HG03280 (cell line): ENCODE measurements at regions not wholly inside any gene's neighbourhood (a gene's known extent, or its start where the extent isn't known, plus 50 kb on each side); places are given as distances from the start of the nearest gene placed in this dataset.

Source experiments
- ATAC-seq: cut with Tn5 transposase; IDR thresholded peaks from one replicate; pipeline ENCODE4 v1.9.1; 2021; ENCODE audit warnings: mild to moderate bottlenecking, moderate library complexity; ENCODE audit not compliant: unreplicated experiment

DNA sequence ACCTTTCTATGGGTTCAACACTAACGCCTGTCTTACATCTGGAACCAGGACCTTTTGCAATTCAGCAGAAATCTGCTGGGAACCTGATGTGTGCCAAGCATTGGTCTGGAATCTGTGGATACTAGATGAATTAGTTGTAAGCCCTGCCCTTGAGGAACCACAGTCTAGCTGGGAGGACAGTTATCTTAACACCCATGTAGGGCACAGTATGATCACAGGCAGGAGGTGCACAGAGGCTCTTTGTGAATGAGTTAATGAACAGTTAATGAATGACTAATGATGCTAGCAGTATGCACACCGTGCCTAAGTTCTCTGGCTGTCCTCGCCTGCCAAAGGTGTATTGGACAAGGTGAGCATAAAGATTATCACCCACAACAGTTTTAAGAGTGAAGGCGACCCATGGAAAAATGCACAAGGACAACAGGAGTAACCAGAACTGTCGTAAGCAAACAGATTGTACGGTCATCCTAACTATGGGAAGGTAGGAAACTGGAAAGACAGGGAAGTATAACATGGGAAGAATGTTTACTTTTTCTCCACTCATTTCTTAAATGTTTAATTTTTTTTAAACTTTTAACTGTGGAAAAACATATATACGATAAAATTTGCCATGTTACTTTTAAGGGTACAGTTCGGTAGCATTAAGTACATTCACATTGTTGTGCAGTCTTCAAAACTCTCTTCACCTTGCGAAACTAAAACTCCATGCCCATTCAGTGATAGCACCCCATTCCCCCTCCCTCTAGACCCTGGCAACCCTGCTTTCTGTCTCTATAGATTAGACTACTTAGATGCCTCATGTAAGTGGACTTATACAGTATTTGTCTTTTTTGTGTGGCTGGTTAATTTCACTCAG, 139.9 kb downstream of the CXCL12 start:
- no peak for ATAC-seq

DNA sequence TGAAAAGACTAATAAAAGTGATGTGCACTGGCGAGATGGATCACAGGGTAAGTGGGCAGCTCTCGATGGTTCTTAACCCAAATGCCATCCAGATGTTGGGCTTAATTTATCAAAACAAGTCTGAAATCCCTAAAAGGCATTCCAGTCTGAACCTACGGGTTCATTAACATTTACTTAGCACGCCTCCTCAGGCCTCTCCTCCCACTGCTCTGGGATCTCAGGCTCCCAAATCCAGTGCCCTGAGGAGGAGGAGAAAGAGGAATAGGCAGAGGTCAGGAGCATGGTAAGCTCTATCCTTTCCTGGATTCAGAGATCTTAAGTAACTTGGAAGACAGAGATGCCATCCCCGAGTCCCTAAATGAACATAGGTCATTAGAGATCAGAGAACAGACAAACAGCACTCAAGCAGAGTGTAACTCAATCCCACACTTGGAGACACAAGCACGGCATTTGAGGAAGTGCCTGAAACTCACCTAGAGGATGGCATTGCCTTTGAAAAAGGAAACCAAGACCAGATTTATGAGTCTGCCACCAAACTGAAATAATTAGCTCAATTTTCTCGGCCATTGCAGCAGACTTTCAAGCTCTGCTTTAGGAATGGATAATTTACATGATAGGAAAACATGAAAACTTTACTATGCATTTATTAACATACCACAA, 140.9 kb downstream of the CXCL12 start:
- no peak for ATAC-seq

DNA sequence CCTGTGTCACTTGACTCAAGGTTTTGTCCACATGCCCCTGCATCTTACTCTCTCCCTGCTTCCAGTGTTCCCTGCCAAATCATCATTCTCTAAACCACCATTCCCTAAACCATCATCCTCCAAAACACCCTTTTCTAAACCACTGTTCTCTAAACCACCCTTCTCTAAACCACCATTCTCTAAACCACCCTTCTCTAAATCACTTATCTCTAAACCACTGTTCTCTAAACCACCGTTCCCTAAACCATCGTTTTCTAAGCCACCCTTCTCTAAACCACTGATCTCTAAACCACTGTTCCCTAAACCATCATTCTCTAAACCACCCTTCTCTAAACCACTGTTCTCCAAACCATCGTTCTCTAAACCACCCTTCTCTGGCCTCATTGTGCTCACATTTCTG, 142.1 kb downstream of the CXCL12 start:
- ATAC-seq, result no peak

DNA sequence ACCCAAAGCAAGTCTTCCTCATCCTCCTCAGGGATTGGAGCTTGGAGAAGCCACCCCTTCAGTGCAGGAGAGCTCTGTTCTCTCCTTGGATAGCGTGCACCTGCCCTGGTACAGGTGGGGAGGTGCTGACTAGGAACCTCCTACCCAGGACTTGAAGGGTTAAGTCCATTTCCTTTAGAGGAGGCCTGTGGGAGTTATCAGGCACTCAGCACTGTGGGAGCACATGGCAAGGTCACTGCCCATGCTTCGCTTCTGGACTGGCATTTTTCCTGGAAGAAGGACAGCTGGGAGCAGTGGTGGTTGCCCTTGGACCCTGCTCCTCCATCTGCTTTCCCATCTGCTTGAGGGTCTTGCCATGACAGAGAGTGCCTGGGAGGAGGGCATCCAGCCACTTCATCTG, 142.8 kb downstream of the CXCL12 start:
- no peak for ATAC-seq

DNA sequence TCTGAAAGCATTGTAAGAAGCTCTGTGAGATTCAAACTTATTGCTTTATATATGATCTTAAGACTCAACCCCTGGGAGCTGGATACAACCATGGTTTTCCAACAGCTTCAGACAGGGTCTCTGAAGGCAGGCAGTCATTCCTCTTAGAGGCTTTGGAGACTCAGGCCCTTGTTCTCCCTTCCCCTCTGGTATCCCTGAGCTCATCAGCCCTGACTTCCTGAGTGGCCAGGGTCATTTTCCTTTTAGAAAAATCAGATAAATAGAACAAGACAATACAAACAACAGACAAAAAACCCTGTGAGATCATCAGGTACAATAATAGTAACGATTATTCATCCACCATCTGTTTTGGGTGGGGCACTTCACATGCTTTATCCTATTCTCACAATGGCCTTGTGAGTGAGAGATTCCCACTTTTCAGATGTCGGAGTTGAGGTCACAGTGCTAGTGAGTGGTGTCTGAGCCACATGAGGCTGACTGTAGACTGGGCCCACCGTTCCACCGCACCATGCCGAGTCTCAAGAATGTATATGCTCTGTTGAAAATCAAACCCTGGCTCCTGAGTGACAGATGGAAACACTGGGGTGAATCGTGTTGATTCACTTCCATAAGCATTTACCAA, 144.2 kb downstream of the CXCL12 start:
- ATAC-seq, result no peak

GRCh38 chr10:44238212-44238611, 146.7 kb downstream of the CXCL12 start:
- ATAC-seq, result no peak

- no peak for ATAC-seq
These were observed 147.4 kb downstream of the CXCL12 start for GRCh38 chr10:44237364-44238049.

DNA sequence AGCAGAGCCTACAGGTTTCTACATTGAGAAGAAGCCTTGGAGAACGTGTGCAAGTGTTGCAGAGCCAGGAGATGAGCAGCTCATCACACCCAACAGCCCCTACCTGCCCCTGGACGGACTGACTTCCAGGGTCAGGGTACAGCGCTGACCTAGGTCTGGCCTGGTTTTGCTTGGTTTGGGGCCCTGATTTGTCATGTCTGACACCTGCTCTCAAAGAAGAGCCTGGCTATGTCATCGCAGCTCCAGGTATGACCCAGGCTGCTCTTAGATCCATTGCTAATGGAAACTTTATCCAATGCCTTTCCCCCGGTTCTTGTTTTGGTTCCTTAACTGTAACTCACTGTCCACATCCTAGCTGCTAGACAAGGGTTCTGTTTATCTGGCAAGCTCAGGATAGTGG, 149.5 kb downstream of the CXCL12 start:
- ATAC-seq, result no peak

DNA sequence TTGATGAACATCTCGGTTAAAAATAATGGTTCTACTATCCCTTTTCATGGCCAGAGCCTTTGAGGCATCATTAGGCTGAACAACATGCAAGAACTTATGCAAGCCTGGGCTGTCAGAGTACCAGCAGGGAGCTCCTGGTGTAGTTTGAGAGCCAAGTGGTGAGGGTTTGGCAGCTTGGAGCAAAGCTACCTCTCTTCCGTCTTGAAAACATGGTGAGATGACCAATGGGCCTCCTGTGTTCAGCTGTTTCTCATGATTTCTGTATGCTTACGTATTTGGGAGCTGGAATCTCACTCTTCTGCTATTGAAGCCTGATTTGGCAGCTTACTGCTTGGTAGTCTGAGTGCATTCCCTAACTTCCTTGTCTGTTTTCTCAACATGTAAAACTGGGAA, 150.4 kb downstream of the CXCL12 start:
- no peak for ATAC-seq

DNA sequence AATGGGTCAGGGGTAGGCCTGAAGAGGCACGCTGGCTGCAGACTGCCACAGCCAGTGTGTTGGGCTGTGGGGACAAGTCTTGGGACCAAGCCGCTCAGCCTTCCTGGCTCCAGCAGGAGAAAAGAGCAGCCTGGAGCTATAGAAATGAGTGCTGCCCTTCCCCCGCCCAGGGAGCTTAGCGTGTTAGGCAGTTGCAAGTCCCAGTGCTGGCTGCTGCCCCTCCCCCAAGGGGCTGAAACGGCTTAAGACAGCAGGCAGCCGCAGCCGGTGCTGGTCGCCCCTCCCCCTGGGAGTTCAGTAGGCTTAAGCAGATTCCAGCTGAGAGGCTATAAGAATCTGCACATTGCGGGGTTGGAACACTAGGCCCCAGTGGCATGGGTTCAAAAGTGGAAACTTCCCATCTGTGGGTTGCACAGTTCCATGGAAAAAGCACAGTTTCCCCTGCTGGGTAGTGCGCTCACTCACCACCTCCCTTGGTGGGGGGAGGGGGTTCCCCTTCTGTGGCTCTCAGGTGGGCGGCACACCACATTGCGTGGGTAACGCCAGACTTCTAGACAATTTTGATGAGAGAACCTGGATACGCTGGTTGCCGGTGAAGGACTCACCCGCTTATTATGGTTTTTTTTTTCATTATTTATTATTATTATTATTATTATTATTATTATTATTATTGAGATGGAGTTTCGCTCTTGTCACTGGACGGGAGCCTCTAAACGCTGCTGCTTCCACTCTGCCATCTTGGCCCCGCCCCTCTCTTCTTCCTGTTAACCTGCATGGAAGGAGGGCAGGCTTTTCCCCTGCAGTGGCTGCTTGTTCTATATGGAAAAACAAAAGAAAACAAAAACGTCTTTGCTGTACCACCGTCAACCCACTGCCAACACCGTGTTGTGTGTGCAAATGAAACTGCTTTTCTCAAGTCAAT, 151.1 kb downstream of the CXCL12 start:
- no peak for ATAC-seq

- ATAC-seq, result no peak
These were observed 167.6 kb downstream of the CXCL12 start for GRCh38 chr10:44217274-44217820.

GRCh38 chr10:44216073-44216472, 168.8 kb downstream of the CXCL12 start:
- no peak for ATAC-seq

DNA sequence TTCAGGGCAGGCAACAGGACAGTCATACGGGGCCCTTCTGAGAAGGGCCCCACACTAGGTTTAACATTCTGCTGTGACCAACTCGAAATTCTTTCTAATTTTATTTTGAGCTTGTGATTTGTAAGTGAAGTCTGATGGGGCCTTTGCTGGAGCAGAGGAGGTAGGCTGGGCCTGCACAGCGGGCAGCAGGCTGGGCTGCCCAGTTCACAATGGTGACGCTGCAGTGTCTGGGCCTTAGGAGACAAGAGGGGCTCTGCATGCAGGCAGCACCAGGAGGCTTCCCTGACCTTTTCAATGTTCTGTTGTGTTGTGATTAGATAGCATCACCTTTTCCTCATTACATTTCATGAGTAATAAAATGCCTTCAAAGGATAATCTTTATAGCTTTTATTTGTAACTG, 175.1 kb downstream of the CXCL12 start:
- no peak for ATAC-seq

- no peak for ATAC-seq
These were observed 177.7 kb downstream of the CXCL12 start for GRCh38 chr10:44207160-44207559.

- ATAC-seq, result no peak
These were observed 178.6 kb downstream of the CXCL12 start for GRCh38 chr10:44206127-44206818.

GRCh38 chr10:44205067-44205466, 179.8 kb downstream of the CXCL12 start:
- no peak for ATAC-seq

GRCh38 chr10:44203535-44203934, 181.4 kb downstream of the CXCL12 start:
- ATAC-seq, result no peak

- ATAC-seq, result no peak
These were observed 181.9 kb downstream of the CXCL12 start for GRCh38 chr10:44202952-44203351.

- ATAC-seq, result no peak
These were observed 183.2 kb downstream of the CXCL12 start for GRCh38 chr10:44201656-44202055.
